HEK293 (cell line): ENCODE measurements at regions not wholly inside any gene's neighbourhood (a gene's known extent, or its start where the extent isn't known, plus 50 kb on each side); places are given as distances from the start of the nearest gene placed in this dataset.

Source experiments
- CTCF ChIP-seq: fragments of 450-650 bp; formaldehyde crosslinking; IDR thresholded peaks from 2 replicates; pipeline ENCODE4 v1.5.1; 2016; ENCODE audit warnings: missing biosample characterization, missing genetic modification characterization
- ZBTB21 ChIP-seq: fragments of 450-650 bp; formaldehyde crosslinking; IDR thresholded peaks from 2 replicates; pipeline ENCODE4 v1.5.1; 2017; ENCODE audit warnings: missing biosample characterization, missing genetic modification characterization
- ZNF138 ChIP-seq: fragments of 450-650 bp; formaldehyde crosslinking; IDR thresholded peaks from 2 replicates; pipeline ENCODE4 v1.5.1; 2016; ENCODE audit warnings: missing biosample characterization, missing genetic modification characterization, borderline replicate concordance
- ZNF362 ChIP-seq: fragments of 450-650 bp; formaldehyde crosslinking; IDR thresholded peaks from 2 replicates; pipeline ENCODE4 v1.5.1; 2016; ENCODE audit warnings: missing biosample characterization, missing genetic modification characterization
- ZNF747 ChIP-seq: fragments of 450-650 bp; formaldehyde crosslinking; IDR thresholded peaks from 2 replicates; pipeline ENCODE4 v1.5.1; 2016; ENCODE audit warnings: missing biosample characterization, missing genetic modification characterization
- TF ChIP-seq, protein P1 (sequence below): sonication (generic); formaldehyde crosslinking; IDR thresholded peaks from 2 replicates; pipeline ENCODE4 v1.8.1; 2022; ENCODE audit warnings: mild to moderate bottlenecking, moderate library complexity, missing genetic modification reagents
- TF ChIP-seq, protein P2 (sequence below): fragments of 450-650 bp; formaldehyde crosslinking; IDR thresholded peaks from 2 replicates; pipeline ENCODE4 v1.5.1; 2016; ENCODE audit warnings: missing biosample characterization, missing genetic modification characterization
- TF ChIP-seq, protein P3 (sequence below): fragments of 450-650 bp; formaldehyde crosslinking; IDR thresholded peaks from 2 replicates; pipeline ENCODE4 v1.5.1; 2016; ENCODE audit warnings: missing biosample characterization, missing genetic modification characterization
- TF ChIP-seq, protein P4 (sequence below): fragments of 450-650 bp; formaldehyde crosslinking; IDR thresholded peaks from 2 replicates; pipeline ENCODE4 v1.5.1; 2016; ENCODE audit warnings: missing biosample characterization, missing genetic modification characterization

DNA sequence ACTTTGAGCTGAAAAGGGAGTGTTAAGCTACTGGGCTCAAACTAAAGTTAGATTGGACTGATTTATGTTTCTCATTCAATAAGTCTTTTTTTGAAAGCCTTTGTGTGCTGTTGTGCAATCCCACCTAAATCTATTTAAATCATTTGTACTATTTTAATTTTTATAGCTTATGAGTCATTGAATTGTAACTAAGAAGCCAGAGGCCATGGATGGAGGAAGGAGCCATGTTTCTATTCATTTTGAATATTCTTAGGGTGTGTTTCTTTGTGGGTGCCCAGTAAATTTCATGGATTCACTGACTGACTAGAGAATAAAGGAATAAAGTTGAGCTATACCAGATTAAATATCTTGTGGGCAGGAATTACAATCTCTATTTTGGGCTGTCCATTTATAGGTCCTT, 238.5 kb downstream of the KIF4B start:
- TF ChIP-seq ZBTB21 (tag by site-specific recombination) (no peak), CTCF (no peak), ZNF747 (tag by site-specific recombination) (no peak), ZNF138 (tag by site-specific recombination) (no peak), ZNF362 (tag by site-specific recombination) (no peak)
- TF ChIP-seq, protein P1, sequence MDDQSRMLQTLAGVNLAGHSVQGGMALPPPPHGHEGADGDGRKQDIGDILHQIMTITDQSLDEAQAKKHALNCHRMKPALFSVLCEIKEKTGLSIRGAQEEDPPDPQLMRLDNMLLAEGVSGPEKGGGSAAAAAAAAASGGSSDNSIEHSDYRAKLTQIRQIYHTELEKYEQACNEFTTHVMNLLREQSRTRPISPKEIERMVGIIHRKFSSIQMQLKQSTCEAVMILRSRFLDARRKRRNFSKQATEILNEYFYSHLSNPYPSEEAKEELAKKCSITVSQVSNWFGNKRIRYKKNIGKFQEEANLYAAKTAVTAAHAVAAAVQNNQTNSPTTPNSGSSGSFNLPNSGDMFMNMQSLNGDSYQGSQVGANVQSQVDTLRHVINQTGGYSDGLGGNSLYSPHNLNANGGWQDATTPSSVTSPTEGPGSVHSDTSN (CRISPR knock-in tag): no peak
- TF ChIP-seq, protein P2, sequence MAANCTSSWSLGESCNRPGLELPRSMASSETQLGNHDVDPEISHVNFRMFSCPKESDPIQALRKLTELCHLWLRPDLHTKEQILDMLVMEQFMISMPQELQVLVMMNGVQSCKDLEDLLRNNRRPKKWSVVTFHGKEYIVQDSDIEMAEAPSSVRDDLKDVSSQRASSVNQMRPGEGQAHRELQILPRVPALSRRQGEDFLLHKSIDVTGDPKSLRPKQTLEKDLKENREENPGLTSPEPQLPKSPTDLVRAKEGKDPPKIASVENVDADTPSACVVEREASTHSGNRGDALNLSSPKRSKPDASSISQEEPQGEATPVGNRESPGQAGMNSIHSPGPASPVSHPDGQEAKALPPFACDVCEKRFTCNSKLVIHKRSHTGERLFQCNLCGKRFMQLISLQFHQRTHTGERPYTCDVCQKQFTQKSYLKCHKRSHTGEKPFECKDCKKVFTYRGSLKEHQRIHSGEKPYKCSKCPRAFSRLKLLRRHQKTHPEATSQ (tag by site-specific recombination): no peak
- TF ChIP-seq, protein P3, sequence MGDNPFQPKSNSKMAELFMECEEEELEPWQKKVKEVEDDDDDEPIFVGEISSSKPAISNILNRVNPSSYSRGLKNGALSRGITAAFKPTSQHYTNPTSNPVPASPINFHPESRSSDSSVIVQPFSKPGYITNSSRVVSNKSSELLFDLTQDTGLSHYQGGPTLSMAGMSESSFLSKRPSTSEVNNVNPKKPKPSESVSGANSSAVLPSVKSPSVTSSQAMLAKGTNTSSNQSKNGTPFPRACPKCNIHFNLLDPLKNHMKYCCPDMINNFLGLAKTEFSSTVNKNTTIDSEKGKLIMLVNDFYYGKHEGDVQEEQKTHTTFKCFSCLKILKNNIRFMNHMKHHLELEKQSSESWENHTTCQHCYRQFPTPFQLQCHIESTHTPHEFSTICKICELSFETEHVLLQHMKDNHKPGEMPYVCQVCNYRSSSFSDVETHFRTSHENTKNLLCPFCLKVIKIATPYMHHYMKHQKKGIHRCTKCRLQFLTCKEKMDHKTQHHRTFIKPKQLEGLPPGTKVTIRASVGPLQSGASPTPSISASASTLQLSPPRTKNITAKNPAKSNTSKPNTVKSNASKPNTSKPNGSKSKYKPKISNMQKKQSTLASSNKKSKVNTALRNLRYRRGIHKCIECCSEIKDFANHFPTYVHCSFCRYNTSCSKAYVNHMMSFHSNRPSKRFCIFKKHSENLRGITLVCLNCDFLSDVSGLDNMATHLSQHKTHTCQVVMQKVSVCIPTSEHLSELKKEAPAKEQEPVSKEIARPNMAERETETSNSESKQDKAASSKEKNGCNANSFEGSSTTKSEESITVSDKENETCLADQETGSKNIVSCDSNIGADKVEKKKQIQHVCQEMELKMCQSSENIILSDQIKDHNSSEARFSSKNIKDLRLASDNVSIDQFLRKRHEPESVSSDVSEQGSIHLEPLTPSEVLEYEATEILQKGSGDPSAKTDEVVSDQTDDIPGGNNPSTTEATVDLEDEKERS (tag by site-specific recombination): no peak
- TF ChIP-seq, protein P4, sequence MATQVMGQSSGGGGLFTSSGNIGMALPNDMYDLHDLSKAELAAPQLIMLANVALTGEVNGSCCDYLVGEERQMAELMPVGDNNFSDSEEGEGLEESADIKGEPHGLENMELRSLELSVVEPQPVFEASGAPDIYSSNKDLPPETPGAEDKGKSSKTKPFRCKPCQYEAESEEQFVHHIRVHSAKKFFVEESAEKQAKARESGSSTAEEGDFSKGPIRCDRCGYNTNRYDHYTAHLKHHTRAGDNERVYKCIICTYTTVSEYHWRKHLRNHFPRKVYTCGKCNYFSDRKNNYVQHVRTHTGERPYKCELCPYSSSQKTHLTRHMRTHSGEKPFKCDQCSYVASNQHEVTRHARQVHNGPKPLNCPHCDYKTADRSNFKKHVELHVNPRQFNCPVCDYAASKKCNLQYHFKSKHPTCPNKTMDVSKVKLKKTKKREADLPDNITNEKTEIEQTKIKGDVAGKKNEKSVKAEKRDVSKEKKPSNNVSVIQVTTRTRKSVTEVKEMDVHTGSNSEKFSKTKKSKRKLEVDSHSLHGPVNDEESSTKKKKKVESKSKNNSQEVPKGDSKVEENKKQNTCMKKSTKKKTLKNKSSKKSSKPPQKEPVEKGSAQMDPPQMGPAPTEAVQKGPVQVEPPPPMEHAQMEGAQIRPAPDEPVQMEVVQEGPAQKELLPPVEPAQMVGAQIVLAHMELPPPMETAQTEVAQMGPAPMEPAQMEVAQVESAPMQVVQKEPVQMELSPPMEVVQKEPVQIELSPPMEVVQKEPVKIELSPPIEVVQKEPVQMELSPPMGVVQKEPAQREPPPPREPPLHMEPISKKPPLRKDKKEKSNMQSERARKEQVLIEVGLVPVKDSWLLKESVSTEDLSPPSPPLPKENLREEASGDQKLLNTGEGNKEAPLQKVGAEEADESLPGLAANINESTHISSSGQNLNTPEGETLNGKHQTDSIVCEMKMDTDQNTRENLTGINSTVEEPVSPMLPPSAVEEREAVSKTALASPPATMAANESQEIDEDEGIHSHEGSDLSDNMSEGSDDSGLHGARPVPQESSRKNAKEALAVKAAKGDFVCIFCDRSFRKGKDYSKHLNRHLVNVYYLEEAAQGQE (tag by site-specific recombination): no peak
